Transverse colon (tissue), 4 donors: ENCODE measurements at regions not wholly inside any gene's neighbourhood (a gene's known extent, or its start where the extent isn't known, plus 50 kb on each side); places are given as distances from the start of the nearest gene placed in this dataset.

Experiments
- DNase-seq: peaks from one replicate; pipeline ENCODE4 v3.0.0-alpha.2; 2019
- H3K27ac ChIP-seq, 4 donors: fragments of 200-600 bp; sonication (generic); 2 replicates each; pipeline ENCODE4 v1.5.1; 2016 to 2018; ENCODE audit warnings: inconsistent platforms in 4 of 4
- H3K27me3 ChIP-seq: fragments of 200-600 bp; sonication (generic); 2 replicates; pipeline ENCODE4 v1.5.1; 2017; ENCODE audit warnings: inconsistent platforms
- H3K36me3 ChIP-seq, 4 donors: fragments of 200-600 bp; sonication (generic); 2 replicates each; pipeline ENCODE4 v1.5.1; 2017 to 2019; ENCODE audit warnings: inconsistent platforms in 4 of 4
- H3K4me1 ChIP-seq, 4 donors: fragments of 200-600 bp; sonication (generic); 2 replicates each; pipeline ENCODE4 v1.5.1; 2017 to 2020; ENCODE audit warnings: inconsistent platforms in 4 of 4
- H3K4me3 ChIP-seq, 4 donors: fragments of 200-600 bp; sonication (generic); 1 replicate in 1 of 4; 2 replicates in 3 of 4; pipeline versions ENCODE4 v1.5.1 to v1.6.1; 2017 to 2019; ENCODE audit warnings: inconsistent platforms in 4 of 4
- H3K9me3 ChIP-seq, 2 donors: fragments of 200-600 bp; sonication (generic); 2 replicates each; pipeline ENCODE4 v1.5.1; 2017 to 2019; ENCODE audit warnings: inconsistent platforms in 2 of 2
- CTCF ChIP-seq, 5 experiments: fragments of 200-600 bp in 3 of 5; fragments of 450-650 bp in 2 of 5; sonication (generic) in 3 of 5; IDR thresholded peaks; 1 replicate in 2 of 5; 2 replicates in 3 of 5; pipeline ENCODE4 v1.5.1; 2016 to 2017; ENCODE audit warnings: antibody characterized with exemption in 5 of 5, inconsistent platforms in 3 of 5, mild to moderate bottlenecking in 2 of 5, moderate library complexity in 1 of 5
- EP300 ChIP-seq: sonication (generic); formaldehyde crosslinking; IDR thresholded peaks from one replicate; pipeline ENCODE4 v1.6.1; 2017; ENCODE audit warnings: antibody characterized with exemption, low read depth
- POLR2A ChIP-seq: fragments of 450-650 bp; IDR thresholded peaks from one replicate; pipeline ENCODE4 v1.6.1; 2016; ENCODE audit warnings: antibody characterized with exemption, mild to moderate bottlenecking, moderate library complexity
- POLR2AphosphoS5 ChIP-seq, 3 donors: sonication (generic); formaldehyde crosslinking; IDR thresholded peaks; one replicate each; pipeline ENCODE4 v1.6.1; 2016; ENCODE audit warnings: antibody characterized with exemption in 3 of 3
- whole genome bisulfite sequencing, 2 donors: methylation state at CpG; one replicate each; pipeline ENCODE4 v1.1.5; 2018; ENCODE audit warnings: low coverage in 1 of 2; 5-methylcytosine and 5-hydroxymethylcytosine counted together
- in situ Hi-C, 4 donors: fragments of 200-750 bp; cut with MboI; loops; one replicate each; pipeline versions ENCODE4 v1.15.0 to v1.15.1; 2017; ENCODE audit warnings: low sequenced_read_pairs in 3 of 4, low pct_ligation_motif_present in 1 of 4, low pct_unique_long_range_greater_than_20kb in 1 of 4
- intact Hi-C: fragments of 100-400 bp; cut with DNase I; formaldehyde crosslinking; loops from one replicate; pipeline ENCODE4 v1.15.1; 2023; ENCODE audit warnings: low total_unique reads

- H3K4me1 ChIP-seq: peaks cover 0 to 3% (median 0%) of the 10 kb centered on the region in 4 donors
- H3K4me3 ChIP-seq: no peak overlapping the region
- no peaks in the 10 kb centered on the region for H3K9me3 ChIP-seq
- 66 to 78% methylated on average over 5 to 6 of the region's 6 CpGs for WGBS, 2 donors
- TF ChIP-seq EP300: no peak
- TF ChIP-seq POLR2AphosphoS5 (IDR thresholded peaks at IDR 0.05): no peak
- no peak for TF ChIP-seq CTCF (IDR thresholded peaks at IDR 0.05)
- TF ChIP-seq POLR2A: no peak
- no peak for DNase-seq
- H3K27me3 ChIP-seq: no peaks in the 10 kb centered on the region
- H3K27ac ChIP-seq: peak overlapping the region in 1 of 4 donors; percentile 7
- intact Hi-C loops: no loop called here
- in situ Hi-C loops: no loop called here
- H3K36me3 ChIP-seq: no peaks in the 10 kb centered on the region
Observed at GRCh38 chr12:89251342-89252271, 100.7 kb downstream of the DUSP6 start.

- intact Hi-C loops: no loop called here
- DNase-seq: no peak
- H3K36me3 ChIP-seq: no peaks in the 10 kb centered on the region
- H3K9me3 ChIP-seq: no peaks in the 10 kb centered on the region
- TF ChIP-seq EP300 (no peak), POLR2AphosphoS5 (IDR thresholded peaks at IDR 0.05) (no peak), POLR2A (no peak), CTCF (IDR thresholded peaks at IDR 0.05) (no peak)
- H3K4me1 ChIP-seq: peaks cover 0 to 3% (median 0%) of the 10 kb centered on the region in 4 donors
- H3K27me3 ChIP-seq: no peaks in the 10 kb centered on the region
- no peak overlapping the region for H3K27ac ChIP-seq
- H3K4me3 ChIP-seq: no peak overlapping the region
- in situ Hi-C loops: no loop called here
Observed at GRCh38 chr12:89250636-89251035, 101.7 kb downstream of the DUSP6 start.

- H3K4me1 ChIP-seq: peaks cover 0 to 3% (median 0%) of the 10 kb centered on the region in 4 donors
- WGBS, 2 donors: 56 to 65% methylated on average over 2 of the region's 2 CpGs
- no peaks in the 10 kb centered on the region for H3K36me3 ChIP-seq
- no peak for DNase-seq
- no peaks in the 10 kb centered on the region for H3K27me3 ChIP-seq
- intact Hi-C loops: no loop called here
- H3K9me3 ChIP-seq: no peaks in the 10 kb centered on the region
- H3K27ac ChIP-seq: no peak overlapping the region
- no peak overlapping the region for H3K4me3 ChIP-seq
- TF ChIP-seq POLR2AphosphoS5 (IDR thresholded peaks at IDR 0.05): no peak
- TF ChIP-seq CTCF (IDR thresholded peaks at IDR 0.05): no peak
- TF ChIP-seq EP300: no peak
- no peak for TF ChIP-seq POLR2A
- in situ Hi-C loops: no loop called here
Observed at GRCh38 chr12:89250213-89250612, 102.1 kb downstream of the DUSP6 start.

- Histone ChIP-seq H3K36me3 (no peaks in the 10 kb centered on the region), H3K27me3 (no peaks in the 10 kb centered on the region), H3K27ac (no peak overlapping the region), H3K4me3 (no peak overlapping the region), H3K4me1 (peaks cover 0 to 13% (median 0%) of the 10 kb centered on the region in 4 donors), H3K9me3 (no peaks in the 10 kb centered on the region)
- no peak for TF ChIP-seq EP300
- no peak for TF ChIP-seq POLR2AphosphoS5 (IDR thresholded peaks at IDR 0.05)
- TF ChIP-seq POLR2A: no peak
- no peak for TF ChIP-seq CTCF (IDR thresholded peaks at IDR 0.05)
- WGBS, 2 donors: 84 to 89% methylated on average over 2 of the region's 2 CpGs
- DNase-seq: no peak
- in situ Hi-C loops: no loop called here
- intact Hi-C loops: no loop called here
Observed at GRCh38 chr12:89247967-89248366, 104.3 kb downstream of the DUSP6 start.
